Lower leg skin (tissue), 3 donors: ENCODE measurements at regions not wholly inside any gene's neighbourhood (a gene's known extent, or its start where the extent isn't known, plus 50 kb on each side); places are given as distances from the start of the nearest gene placed in this dataset.

Experiments
- POLR2A ChIP-seq, 2 donors: fragments of 450-650 bp; IDR thresholded peaks; one replicate each; pipeline ENCODE4 v1.6.1; 2016 to 2017; ENCODE audit warnings: antibody characterized with exemption in 2 of 2, mild to moderate bottlenecking in 1 of 2, moderate library complexity in 1 of 2
- TF ChIP-seq, protein P1 (sequence below), 3 donors: fragments of 450-650 bp; IDR thresholded peaks; one replicate each; pipeline ENCODE4 v1.5.1; 2016; ENCODE audit warnings: antibody characterized with exemption in 3 of 3, mild to moderate bottlenecking in 3 of 3, moderate library complexity in 2 of 3

DNA sequence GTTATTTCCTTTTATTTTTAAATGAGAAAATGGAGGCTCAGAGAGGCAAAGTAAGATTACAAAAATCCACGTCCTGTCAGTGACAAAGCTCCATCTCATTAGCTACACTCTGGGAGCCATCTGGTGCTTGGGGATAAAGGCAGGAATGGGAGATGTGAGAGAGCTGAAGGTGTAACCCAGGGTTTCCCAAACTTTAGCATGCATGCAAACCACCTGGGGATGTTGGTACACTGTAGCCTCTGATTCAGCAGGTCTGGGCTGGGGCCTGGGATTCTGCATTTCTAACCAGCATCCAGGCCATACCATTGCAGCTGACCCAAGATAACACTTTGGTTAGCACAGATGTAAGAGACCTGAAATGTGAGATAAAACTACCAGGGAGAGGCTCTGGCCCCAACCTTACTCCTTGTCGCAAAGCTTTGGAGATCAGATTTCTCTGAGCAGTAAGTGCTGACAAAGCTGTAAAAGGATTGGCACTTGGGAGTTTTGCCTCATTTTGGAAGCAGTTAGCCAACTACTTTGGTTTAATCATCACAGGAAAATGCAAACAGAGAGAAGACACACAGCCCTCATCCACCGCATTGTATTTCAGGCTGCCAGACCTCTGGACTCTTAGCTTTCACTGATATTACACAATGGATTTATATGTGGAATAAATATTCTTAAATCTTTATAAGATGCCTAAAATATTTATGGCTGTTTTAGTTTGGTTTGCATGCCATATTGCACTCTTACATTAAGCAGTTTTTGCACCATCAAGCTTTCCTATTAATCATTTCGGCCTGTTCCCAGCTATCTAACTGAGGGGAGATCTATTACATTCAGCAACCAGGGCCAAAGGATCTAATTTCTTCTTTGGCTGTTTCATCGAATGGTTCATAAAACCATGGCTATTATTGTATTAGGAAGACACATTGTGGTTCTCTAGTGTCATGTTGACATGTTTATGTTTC is 263.0 kb downstream of the EBLN2 start:
- TF ChIP-seq POLR2A (IDR thresholded peaks at IDR 0.05), result no peak
- TF ChIP-seq, protein P1, sequence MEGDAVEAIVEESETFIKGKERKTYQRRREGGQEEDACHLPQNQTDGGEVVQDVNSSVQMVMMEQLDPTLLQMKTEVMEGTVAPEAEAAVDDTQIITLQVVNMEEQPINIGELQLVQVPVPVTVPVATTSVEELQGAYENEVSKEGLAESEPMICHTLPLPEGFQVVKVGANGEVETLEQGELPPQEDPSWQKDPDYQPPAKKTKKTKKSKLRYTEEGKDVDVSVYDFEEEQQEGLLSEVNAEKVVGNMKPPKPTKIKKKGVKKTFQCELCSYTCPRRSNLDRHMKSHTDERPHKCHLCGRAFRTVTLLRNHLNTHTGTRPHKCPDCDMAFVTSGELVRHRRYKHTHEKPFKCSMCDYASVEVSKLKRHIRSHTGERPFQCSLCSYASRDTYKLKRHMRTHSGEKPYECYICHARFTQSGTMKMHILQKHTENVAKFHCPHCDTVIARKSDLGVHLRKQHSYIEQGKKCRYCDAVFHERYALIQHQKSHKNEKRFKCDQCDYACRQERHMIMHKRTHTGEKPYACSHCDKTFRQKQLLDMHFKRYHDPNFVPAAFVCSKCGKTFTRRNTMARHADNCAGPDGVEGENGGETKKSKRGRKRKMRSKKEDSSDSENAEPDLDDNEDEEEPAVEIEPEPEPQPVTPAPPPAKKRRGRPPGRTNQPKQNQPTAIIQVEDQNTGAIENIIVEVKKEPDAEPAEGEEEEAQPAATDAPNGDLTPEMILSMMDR (IDR thresholded peaks at IDR 0.05), result no peak
